ENCODE measurements at regions not wholly inside any gene's neighbourhood (a gene's known extent, or its start where the extent isn't known, plus 50 kb on each side); places are given as distances from the start of the nearest gene placed in this dataset.

DNA sequence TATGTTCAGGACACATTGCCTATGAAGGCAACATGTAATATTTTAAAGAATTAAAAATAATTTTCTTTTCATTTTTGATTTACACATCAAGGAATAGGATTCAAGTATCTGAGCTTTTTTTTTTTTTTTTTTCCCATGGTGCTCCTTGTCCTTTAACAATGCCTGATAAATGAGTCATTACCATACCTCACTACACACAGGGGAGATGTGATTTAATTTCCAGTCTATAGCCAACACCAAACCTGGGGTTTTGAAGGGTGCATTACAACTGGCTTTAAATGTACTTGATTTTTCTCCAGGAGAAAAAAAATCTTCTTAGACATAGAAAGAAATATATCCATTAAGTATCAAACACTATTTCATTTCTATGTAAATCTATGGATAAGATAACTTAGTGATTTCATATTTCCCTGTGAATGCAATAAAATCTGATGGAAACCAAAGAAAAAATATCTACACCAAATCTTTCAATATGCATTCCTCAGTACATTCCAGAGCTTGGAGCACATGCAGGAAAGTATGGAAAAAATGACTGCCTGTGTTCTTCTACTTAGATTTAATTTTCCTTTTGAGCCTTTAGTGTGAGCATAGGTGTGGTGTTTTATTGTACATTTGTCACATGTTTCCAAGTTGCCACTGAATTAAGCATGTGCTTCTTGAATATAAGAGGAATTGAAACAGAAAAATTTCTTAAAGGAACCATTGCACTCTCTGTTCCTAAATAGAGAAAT is 204.8 kb upstream of the MEOX2 start:
- no peak overlapping the region for H3K27ac ChIP-seq (ENCODE audit: low read length)
- no peaks in the 10 kb centered on the region for H3K36me3 ChIP-seq (ENCODE audit: control insufficient read depth in 1 of 2, insufficient read depth in 2 of 2, low read length in 2 of 2)

DNA sequence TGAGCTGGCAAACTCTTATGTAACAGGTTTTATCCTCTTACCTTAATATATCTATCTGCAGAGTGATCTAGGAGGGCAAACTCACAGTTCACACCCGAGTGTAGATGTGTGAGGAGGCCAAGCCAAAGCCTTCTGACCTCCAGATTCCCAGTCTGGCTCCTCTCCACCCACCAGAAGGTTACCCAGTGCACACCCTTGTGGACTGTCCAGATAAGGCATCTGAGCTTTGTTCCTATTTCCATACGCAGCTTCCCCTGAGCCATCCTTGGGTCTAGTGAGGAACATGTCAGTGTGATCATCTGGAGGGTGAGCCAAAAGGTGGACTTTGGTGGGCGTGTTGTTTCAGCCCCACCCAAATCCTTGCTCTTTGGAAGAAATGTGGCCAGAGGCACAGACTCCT is 203.0 kb upstream of the MEOX2 start:
- no peaks in the 10 kb centered on the region for H3K27me3 ChIP-seq (ENCODE audit: low read depth, low read length)
- H3K36me3 ChIP-seq (ENCODE audit: control insufficient read depth in 1 of 2, insufficient read depth in 2 of 2, low read length in 2 of 2), result no peaks in the 10 kb centered on the region
- H3K27ac ChIP-seq (ENCODE audit: low read length), result no peak overlapping the region
- no peak overlapping the region for H3K4me3 ChIP-seq (ENCODE audit: low read depth in 1 of 2, low read length in 2 of 2)
- H3K9me3 ChIP-seq (ENCODE audit: control insufficient read depth in 1 of 2, low read length in 2 of 2), result no peaks in the 10 kb centered on the region
- H3K4me1 ChIP-seq (ENCODE audit: control insufficient read depth in 1 of 2, insufficient read depth in 2 of 2, low read length in 2 of 2), result peaks cover 0 to 8% of the 10 kb centered on the region in 2 donors

More for the DNA sequence above, 204.8 kb upstream of the MEOX2 start:
- peaks cover 0 to 8% of the 10 kb centered on the region in 2 donors for H3K4me1 ChIP-seq (ENCODE audit: control insufficient read depth in 1 of 2, insufficient read depth in 2 of 2, low read length in 2 of 2)
- no peaks in the 10 kb centered on the region for H3K27me3 ChIP-seq (ENCODE audit: low read depth, low read length)
- H3K9me3 ChIP-seq (ENCODE audit: control insufficient read depth in 1 of 2, low read length in 2 of 2), result no peaks in the 10 kb centered on the region
- H3K4me3 ChIP-seq (ENCODE audit: low read depth in 1 of 2, low read length in 2 of 2), result no peak overlapping the region

DNA sequence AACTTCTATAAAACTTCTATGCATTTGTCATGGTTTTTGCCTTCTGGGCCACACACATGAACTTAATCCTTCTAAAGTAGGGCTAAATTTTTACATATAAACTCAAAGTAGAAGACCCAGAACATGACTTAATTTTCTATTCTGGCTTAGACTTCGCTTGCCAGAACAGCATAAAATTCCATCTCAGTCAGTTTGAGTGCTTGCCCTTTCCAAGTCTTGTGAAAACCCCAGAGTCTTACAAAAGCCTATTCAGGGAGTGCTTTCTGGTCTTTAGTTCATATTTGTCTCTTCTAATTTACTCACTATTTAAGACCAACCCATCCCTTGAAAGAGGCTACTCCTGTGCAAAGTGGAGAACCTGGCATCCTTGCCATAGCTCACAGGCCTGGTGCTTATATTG is 201.6 kb upstream of the MEOX2 start:
- Histone ChIP-seq H3K27me3 (ENCODE audit: low read depth, low read length) (no peaks in the 10 kb centered on the region), H3K9me3 (ENCODE audit: control insufficient read depth in 1 of 2, low read length in 2 of 2) (no peaks in the 10 kb centered on the region), H3K4me1 (ENCODE audit: control insufficient read depth in 1 of 2, insufficient read depth in 2 of 2, low read length in 2 of 2) (peaks cover 0 to 8% of the 10 kb centered on the region in 2 donors), H3K27ac (ENCODE audit: low read length) (no peak overlapping the region), H3K36me3 (ENCODE audit: control insufficient read depth in 1 of 2, insufficient read depth in 2 of 2, low read length in 2 of 2) (no peaks in the 10 kb centered on the region), H3K4me3 (ENCODE audit: low read depth in 1 of 2, low read length in 2 of 2) (no peak overlapping the region)

DNA sequence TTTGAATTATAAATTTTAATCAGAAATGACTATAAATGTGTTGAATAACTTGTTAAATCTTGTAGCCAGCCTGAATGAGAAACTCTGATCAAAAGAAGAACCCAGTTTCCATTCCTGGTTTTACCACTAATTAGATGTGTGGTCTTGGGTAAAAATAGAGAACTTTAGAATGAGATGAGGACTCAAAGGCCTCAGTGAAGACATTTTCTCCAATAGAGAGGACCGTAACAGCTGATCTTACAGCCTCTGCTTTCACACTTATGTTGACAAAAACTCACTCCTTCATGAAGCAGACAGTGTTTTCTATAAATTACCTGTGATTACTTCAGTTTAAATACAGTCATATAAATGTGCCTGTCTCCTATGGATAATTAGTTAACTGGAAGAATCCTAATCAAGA is 200.1 kb upstream of the MEOX2 start:
- Histone ChIP-seq H3K36me3 (ENCODE audit: control insufficient read depth in 1 of 2, insufficient read depth in 2 of 2, low read length in 2 of 2) (no peaks in the 10 kb centered on the region), H3K4me3 (ENCODE audit: low read depth in 1 of 2, low read length in 2 of 2) (no peak overlapping the region), H3K9me3 (ENCODE audit: control insufficient read depth in 1 of 2, low read length in 2 of 2) (no peaks in the 10 kb centered on the region), H3K27me3 (ENCODE audit: low read depth, low read length) (no peaks in the 10 kb centered on the region), H3K4me1 (ENCODE audit: control insufficient read depth in 1 of 2, insufficient read depth in 2 of 2, low read length in 2 of 2) (peaks cover 0 to 5% of the 10 kb centered on the region in 2 donors), H3K27ac (ENCODE audit: low read length) (no peak overlapping the region)

DNA sequence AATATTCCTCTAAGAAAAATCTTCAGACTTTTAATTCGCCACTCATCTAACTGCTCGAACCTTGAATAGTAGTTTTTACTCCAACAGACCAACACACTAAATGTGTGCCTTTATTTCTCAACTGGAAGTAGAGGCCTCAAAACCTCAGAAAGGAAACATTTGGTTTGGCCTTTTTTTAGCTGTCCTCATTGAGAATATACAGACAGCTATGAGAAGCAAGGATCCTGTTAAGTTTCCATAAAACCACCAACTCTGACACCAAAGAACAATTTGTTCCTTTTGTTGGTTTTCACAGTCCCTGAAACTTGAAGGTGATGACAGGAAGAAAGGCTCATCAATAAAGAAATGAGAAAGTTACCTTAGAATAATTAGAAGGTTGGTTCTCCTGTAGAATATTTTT is 199.2 kb upstream of the MEOX2 start:
- no peaks in the 10 kb centered on the region for H3K36me3 ChIP-seq (ENCODE audit: control insufficient read depth in 1 of 2, insufficient read depth in 2 of 2, low read length in 2 of 2)
- H3K4me3 ChIP-seq (ENCODE audit: low read depth in 1 of 2, low read length in 2 of 2), result no peak overlapping the region
- H3K9me3 ChIP-seq (ENCODE audit: control insufficient read depth in 1 of 2, low read length in 2 of 2), result peaks cover 0 to 4% of the 10 kb centered on the region in 2 donors
- H3K27ac ChIP-seq (ENCODE audit: low read length), result no peak overlapping the region
- no peaks in the 10 kb centered on the region for H3K4me1 ChIP-seq (ENCODE audit: control insufficient read depth in 1 of 2, insufficient read depth in 2 of 2, low read length in 2 of 2)
- H3K27me3 ChIP-seq (ENCODE audit: low read depth, low read length), result no peaks in the 10 kb centered on the region

DNA sequence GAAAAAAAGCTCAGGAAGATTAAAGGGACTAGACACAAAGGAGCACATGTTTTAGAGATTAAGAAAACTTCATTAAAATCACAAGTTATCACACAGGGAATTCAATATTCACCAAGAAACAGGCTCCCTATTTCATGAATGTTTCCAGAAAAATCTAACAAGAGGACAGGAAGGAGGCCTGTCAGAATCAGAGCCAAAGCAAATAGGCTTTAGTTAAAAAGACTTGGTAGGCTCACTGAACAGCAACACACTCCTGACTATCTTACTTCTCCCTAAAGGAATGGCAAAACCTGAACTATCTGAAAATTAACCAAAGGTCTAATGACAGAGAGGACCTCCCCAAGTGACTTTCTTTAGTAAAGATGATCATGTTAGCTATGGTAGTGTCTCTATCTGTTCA is 188.3 kb upstream of the MEOX2 start:
- H3K9me3 ChIP-seq (ENCODE audit: control insufficient read depth in 1 of 2, low read length in 2 of 2), result no peaks in the 10 kb centered on the region
- H3K27me3 ChIP-seq (ENCODE audit: low read depth, low read length), result no peaks in the 10 kb centered on the region
- H3K4me1 ChIP-seq (ENCODE audit: control insufficient read depth in 1 of 2, insufficient read depth in 2 of 2, low read length in 2 of 2), result no peaks in the 10 kb centered on the region
- H3K27ac ChIP-seq (ENCODE audit: low read length), result no peak overlapping the region
- H3K36me3 ChIP-seq (ENCODE audit: control insufficient read depth in 1 of 2, insufficient read depth in 2 of 2, low read length in 2 of 2), result no peaks in the 10 kb centered on the region
- H3K4me3 ChIP-seq (ENCODE audit: low read depth in 1 of 2, low read length in 2 of 2), result no peak overlapping the region

DNA sequence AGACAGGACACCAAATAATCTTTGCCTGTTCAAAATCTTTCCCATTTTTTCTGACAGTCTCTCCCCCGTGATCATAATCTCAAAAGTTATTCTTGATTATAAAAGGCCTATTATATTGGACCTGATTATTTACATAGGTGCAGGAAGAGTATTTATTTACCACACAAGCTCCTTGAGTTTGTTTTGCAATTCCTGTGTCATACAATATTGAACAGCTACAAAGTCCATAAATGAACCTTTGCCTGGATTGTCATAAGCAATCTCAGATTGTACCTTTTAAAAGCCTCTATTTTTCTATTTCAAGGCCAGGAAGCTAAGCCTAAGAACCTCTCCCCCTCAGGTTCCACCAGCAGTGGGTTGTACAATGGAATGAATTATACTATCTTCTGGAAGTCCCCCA is 183.9 kb upstream of the MEOX2 start:
- Histone ChIP-seq H3K4me1 (ENCODE audit: control insufficient read depth in 1 of 2, insufficient read depth in 2 of 2, low read length in 2 of 2) (no peaks in the 10 kb centered on the region), H3K36me3 (ENCODE audit: control insufficient read depth in 1 of 2, insufficient read depth in 2 of 2, low read length in 2 of 2) (no peaks in the 10 kb centered on the region), H3K27ac (ENCODE audit: low read length) (no peak overlapping the region), H3K9me3 (ENCODE audit: control insufficient read depth in 1 of 2, low read length in 2 of 2) (no peaks in the 10 kb centered on the region), H3K4me3 (ENCODE audit: low read depth in 1 of 2, low read length in 2 of 2) (no peak overlapping the region), H3K27me3 (ENCODE audit: low read depth, low read length) (no peaks in the 10 kb centered on the region)

DNA sequence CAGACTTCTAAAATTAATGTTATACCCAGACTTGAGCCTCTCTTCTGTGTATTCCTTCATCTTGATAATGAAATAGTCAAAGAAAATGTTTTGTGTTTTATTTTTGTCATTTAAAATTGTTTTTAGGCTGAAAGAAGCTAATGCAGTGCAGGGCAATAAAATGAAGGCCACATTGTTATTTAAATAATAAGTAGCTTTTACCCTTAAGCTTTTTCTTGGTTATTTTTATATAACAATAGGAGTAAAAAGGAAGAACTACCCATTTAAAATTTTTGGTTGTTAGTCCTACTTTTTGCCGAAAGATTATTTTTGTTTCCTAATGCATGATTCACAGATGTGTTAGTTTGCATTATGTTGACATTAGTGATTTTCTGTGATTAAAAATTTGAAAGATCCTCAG is 181.0 kb upstream of the MEOX2 start:
- Histone ChIP-seq H3K36me3 (ENCODE audit: control insufficient read depth in 1 of 2, insufficient read depth in 2 of 2, low read length in 2 of 2) (no peaks in the 10 kb centered on the region), H3K27ac (ENCODE audit: low read length) (no peak overlapping the region), H3K4me1 (ENCODE audit: control insufficient read depth in 1 of 2, insufficient read depth in 2 of 2, low read length in 2 of 2) (no peaks in the 10 kb centered on the region), H3K9me3 (ENCODE audit: control insufficient read depth in 1 of 2, low read length in 2 of 2) (no peaks in the 10 kb centered on the region), H3K4me3 (ENCODE audit: low read depth in 1 of 2, low read length in 2 of 2) (no peak overlapping the region), H3K27me3 (ENCODE audit: low read depth, low read length) (no peaks in the 10 kb centered on the region)

DNA sequence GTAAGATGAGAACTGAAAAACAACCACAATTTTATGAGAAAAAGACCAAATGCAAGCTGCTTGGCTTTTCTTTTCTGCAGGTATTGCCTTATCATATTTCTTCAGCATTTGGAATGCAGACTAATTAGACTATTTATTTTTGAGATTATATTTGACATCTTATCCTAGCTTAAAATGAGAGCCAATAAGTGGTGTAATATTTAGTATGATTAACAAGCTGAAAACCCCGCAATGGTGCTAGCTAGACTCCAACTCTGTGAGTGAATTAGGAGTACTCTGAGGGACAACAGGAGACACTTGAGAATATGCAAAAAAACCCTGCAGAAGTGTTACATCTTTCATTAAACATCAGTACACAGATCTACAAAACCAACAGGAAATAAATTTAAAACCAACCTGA is 180.3 kb upstream of the MEOX2 start:
- Histone ChIP-seq H3K9me3 (ENCODE audit: control insufficient read depth in 1 of 2, low read length in 2 of 2) (no peaks in the 10 kb centered on the region), H3K4me3 (ENCODE audit: low read depth in 1 of 2, low read length in 2 of 2) (no peak overlapping the region), H3K27me3 (ENCODE audit: low read depth, low read length) (no peaks in the 10 kb centered on the region), H3K27ac (ENCODE audit: low read length) (no peak overlapping the region), H3K36me3 (ENCODE audit: control insufficient read depth in 1 of 2, insufficient read depth in 2 of 2, low read length in 2 of 2) (no peaks in the 10 kb centered on the region), H3K4me1 (ENCODE audit: control insufficient read depth in 1 of 2, insufficient read depth in 2 of 2, low read length in 2 of 2) (no peaks in the 10 kb centered on the region)

DNA sequence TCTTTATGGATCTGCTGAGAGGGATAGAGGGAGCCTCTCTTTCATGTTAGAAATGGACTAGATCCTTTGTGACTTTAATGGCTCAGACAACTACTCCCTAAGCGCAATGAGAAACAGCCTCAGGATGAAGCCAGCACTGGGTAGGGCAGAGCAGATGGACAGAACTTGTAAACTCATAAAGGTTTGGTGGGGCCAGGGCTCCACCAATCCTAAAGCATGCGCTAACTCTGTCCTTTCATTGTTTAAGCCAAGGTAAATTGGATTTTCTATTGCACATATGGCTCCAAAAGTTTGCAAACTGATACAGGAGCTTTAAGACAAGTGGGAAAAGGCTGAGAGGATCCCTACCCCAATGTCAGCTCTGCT is 178.1 kb upstream of the MEOX2 start:
- no peaks in the 10 kb centered on the region for H3K36me3 ChIP-seq (ENCODE audit: control insufficient read depth in 1 of 2, insufficient read depth in 2 of 2, low read length in 2 of 2)
- no peak overlapping the region for H3K4me3 ChIP-seq (ENCODE audit: low read depth in 1 of 2, low read length in 2 of 2)
- H3K9me3 ChIP-seq (ENCODE audit: control insufficient read depth in 1 of 2, low read length in 2 of 2), result no peaks in the 10 kb centered on the region
- H3K27me3 ChIP-seq (ENCODE audit: low read depth, low read length), result no peaks in the 10 kb centered on the region
- no peak overlapping the region for H3K27ac ChIP-seq (ENCODE audit: low read length)
- H3K4me1 ChIP-seq (ENCODE audit: control insufficient read depth in 1 of 2, insufficient read depth in 2 of 2, low read length in 2 of 2), result no peaks in the 10 kb centered on the region

DNA sequence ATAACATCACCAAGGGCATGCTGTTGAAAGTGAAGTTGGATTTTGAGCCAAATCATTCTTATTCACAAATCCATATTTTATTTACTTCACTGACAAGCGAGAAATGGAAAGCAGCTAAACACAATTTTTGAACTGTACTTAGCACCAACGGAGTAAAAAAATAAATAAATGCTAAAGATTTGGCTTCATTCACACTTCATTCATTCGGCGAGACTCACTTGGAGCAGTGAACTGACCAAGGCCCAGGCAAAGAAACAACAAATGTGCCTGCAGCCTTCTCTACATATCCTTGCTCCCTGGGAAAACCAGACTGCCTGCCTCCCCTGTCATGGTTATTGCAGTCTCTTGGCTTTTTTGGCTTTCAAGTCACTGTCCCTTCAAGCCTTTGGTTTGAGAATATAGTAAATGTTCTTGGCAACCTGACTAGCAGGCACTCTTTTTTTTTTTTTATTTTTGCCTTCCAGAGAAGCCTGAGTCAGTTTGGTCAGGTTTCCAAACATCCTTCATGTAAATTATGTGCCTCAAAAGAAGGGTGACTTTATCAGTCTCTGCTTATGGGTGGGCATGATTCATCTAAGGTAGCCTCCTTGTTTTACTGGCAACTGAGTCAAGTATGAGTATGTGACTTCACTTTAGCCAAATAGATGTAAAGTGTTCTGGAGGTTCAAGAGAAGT is 177.6 kb upstream of the MEOX2 start:
- H3K4me3 ChIP-seq (ENCODE audit: low read depth in 1 of 2, low read length in 2 of 2), result no peak overlapping the region
- no peaks in the 10 kb centered on the region for H3K36me3 ChIP-seq (ENCODE audit: control insufficient read depth in 1 of 2, insufficient read depth in 2 of 2, low read length in 2 of 2)
- no peaks in the 10 kb centered on the region for H3K9me3 ChIP-seq (ENCODE audit: control insufficient read depth in 1 of 2, low read length in 2 of 2)
- no peak overlapping the region for H3K27ac ChIP-seq (ENCODE audit: low read length)
- H3K4me1 ChIP-seq (ENCODE audit: control insufficient read depth in 1 of 2, insufficient read depth in 2 of 2, low read length in 2 of 2), result no peaks in the 10 kb centered on the region
- no peaks in the 10 kb centered on the region for H3K27me3 ChIP-seq (ENCODE audit: low read depth, low read length)

DNA sequence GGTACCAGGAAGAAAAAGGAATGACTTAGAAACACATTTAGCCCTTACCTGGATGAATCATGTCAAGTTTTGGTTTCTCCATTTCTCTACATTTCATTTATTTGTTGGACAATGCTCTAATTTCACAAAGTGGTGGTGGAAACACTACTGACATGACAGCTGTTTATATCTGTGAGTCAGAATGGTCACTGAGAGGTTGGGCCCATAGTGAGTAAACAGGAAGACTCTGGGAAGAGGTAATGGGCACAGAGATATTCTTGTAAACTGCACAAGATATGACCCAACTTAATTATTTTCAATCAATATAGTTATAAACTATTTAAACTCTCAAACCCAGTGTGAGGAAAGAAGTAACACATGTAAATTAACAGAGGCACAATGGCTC is 176.3 kb upstream of the MEOX2 start:
- Histone ChIP-seq H3K4me3 (ENCODE audit: low read depth in 1 of 2, low read length in 2 of 2) (no peak overlapping the region), H3K36me3 (ENCODE audit: control insufficient read depth in 1 of 2, insufficient read depth in 2 of 2, low read length in 2 of 2) (no peaks in the 10 kb centered on the region), H3K9me3 (ENCODE audit: control insufficient read depth in 1 of 2, low read length in 2 of 2) (no peaks in the 10 kb centered on the region), H3K27me3 (ENCODE audit: low read depth, low read length) (no peaks in the 10 kb centered on the region), H3K4me1 (ENCODE audit: control insufficient read depth in 1 of 2, insufficient read depth in 2 of 2, low read length in 2 of 2) (no peaks in the 10 kb centered on the region), H3K27ac (ENCODE audit: low read length) (no peak overlapping the region)
